HG02642 (cell line): ENCODE measurements at regions not wholly inside any gene's neighbourhood (a gene's known extent, or its start where the extent isn't known, plus 50 kb on each side); places are given as distances from the start of the nearest gene placed in this dataset.

ENCODE experiments used
- ATAC-seq: cut with Tn5 transposase; IDR thresholded peaks from one replicate; pipeline ENCODE4 v1.9.1; 2021; ENCODE audit warnings: mild to moderate bottlenecking; ENCODE audit not compliant: unreplicated experiment, poor library complexity

DNA sequence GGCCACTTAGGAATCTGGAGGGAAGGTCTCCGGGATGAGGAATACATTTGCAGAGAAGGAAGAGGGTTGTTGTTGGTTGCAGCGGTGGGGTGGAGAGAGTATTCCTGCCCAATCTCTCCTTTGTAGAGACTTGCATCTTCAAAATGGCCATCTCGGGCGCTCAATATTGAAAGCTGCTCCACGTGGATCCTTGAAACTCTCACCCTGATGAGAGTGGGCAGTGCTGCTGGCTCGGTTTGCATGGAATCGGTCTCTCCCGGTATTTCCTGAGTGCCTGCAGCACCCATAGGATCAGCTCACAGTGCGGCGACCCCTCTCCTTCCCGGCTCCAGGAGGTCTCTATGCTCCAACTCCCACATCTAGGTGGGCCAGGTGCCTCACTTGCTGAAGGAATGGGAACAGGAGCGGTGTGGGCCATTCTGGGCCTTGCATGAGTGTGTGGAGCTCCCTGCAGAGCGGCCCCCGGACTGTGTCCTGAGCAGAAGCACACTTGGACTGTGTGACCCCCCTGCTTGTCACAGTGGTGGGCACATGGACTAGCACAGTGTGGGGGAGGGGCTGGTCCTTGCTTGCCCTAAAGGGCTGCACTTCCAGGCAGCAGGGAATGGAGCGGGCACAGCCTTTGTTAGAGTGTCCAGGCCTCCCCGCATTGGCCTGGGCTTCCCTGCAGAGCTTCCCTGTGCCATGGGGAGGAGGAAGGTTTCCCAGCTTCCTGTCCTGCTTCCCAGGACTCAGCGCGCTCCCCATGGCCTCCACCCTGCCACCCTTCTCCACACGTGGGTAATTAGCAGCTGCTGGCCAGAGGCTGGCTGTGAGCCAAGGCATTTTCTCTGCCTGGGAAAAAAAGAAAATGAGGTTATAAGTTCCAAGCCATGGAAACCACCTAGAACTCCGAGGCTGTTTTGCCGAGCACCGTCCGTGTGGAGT is 139.3 kb downstream of the IRF8 start:
- ATAC-seq, result no peak

DNA sequence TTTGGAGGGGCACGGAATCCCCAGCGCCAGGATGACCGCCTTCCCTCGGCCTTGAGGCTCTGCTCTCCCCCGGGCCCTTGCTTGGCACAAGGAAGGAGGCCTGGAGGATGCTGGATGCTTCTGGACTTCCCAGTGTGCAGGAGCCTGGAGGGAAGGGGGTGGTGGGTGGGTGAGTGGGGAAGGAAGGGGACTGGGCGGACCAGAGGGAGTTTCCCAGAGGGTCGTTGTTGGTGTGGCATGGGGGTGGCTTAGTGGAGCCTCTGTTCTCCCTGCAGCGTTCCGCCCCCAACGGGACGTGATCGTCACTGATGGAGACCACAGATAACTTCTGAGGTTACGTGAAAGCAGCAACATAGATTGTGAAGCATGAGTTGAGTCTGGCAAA is 140.0 kb downstream of the IRF8 start:
- no peak for ATAC-seq

DNA sequence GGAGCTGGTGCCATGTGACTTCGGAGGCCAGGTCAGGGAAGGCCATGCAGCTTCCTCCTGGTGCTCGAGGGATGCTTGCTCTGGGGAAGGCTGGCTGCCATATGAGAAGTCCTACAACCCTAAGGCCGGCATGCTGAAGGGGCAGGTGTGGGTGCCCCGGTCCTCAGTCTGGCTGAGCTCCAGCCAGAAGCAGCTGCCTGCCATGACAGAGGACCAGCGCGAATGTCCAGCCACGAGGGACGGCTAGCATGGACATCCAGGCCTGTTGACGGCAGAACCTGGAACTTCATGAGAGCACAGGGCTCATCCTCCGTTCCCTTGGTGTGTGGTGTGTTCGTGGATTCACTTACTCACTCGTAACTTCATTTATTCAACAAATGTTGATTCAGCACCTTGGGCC is 140.6 kb downstream of the IRF8 start:
- no peak for ATAC-seq

DNA sequence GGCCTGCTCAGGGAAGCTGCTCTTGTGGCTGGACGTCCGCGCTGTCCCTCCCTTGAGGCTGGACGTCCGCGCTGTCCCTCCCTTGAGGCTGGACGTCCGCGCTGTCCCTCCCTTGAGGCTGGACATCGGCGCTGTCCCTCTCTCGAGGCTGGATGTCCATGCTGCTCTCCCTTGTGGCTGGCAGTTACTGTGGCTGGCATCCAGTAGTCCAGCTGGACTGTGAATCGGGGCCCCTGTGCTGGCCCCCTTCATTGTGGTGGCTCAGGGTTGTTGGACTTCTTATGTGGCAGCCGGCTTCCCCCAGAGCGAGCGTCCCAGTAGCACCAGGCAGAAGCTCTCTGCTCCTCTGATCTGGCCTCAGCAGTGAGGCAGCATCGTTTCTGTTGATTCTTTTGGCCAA is 141.5 kb downstream of the IRF8 start:
- ATAC-seq, result no peak

DNA sequence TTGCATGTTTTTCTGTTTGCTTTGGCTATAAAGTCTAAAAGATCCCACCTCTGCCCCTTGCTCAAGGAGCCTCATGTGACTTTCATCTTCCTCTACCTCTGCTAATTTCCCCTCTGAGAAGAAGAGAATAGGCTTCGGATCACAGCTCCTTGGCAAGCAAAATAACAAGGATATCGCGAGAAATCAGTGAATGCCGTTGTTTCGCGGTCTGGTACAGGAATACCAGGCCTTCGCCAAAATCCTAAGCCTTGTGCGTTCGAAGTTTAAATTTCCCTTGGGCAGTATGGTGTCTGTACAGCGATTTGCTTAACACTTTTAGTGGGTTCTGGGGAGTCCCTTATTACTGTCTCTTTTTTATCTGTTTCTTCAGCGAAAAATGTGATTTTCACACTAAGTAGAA is 142.3 kb downstream of the IRF8 start:
- no peak for ATAC-seq

DNA sequence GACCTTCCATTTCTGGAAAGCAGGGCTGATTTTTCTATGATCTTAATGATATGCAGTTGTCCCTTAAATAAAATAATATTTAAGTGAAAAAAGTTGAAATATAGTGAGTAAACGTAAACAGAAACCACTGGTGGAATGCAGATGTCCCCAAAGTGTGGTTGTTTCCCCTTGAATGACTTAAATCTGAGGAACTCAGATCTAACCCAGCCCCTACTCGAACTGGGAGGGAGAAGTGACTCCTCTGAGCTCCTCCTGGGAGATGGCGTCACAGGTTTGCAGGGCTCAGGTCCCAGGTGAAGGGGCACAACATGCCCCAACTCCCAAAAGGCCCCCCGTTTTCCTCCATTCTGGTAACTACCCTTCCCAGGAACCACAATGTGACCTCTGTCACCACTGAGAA is 142.8 kb downstream of the IRF8 start:
- ATAC-seq, result no peak

DNA sequence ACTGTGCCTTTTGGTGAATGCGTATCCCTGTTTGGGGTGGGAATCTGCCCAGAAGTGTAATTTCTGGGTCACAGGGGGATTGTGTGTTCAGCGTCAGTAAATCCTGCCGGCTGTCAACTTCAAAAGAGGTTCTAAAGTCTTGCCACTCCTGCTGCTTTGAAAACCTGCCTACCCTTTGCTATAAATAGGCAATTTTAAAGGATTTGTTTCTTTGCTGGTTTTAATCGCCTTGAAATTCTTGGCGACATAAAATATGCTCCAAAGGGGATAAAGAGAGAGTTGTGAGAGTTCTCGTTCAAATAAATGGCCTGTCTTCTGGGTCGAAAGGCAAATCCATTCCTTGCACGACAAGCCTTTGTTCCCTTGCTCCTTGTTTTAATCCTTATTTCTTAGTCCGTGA is 143.4 kb downstream of the IRF8 start:
- ATAC-seq, result no peak

DNA sequence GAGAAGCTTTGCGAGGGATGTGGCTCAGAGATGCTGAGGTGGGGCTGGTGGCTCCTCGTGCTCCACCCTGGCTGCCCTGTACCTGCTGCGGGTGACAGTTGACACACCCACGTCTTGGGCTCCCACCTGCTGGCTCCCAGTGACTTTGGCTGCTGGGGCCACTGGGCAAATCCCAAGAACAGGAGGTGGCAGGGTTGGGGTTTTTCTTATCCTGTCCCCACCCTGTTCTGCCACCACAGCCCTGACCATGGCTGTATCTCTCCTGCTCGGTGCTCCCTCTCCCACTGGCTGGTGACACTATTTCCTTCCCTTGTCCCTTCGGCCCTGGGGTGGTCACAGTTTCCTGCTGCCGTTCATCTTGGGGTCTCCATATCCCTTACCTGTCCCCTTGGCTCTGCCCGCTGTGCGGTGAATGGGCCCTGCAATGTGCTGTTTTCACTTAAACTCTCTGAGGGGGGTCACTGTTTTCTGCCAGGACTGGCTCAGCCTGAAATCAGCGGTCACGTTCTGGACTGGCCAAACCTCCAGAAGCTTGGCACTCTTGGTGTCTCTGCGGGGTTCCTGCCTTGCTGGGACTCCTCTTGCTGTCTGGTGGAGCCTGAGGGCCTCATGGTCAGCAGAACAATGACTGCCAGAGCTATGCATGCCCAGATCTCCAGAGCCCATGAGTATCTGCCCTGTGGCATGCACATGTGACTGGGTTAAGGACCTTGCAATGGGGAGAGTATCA is 144.2 kb downstream of the IRF8 start:
- no peak for ATAC-seq

DNA sequence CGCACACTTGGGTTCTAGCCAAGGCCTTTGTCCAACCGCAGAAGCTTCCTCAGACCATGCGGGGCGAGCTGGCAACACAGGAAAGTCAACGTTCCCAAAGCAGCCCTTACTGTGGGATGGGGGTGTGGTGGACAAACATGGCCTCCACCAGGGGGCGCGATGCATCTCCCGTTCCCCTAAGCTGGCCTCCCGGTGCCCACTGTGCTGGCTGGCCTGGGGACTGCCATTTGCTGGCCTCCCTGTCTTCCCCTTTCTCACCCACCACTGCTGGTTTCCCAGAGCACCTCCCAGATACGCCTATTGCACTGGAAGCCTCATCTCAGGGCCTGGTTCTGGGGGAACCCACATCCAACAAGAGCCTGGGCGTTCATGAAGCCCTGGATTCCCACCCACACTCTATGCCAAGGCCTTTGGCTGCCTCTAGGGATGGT is 145.3 kb downstream of the IRF8 start:
- ATAC-seq, result no peak

DNA sequence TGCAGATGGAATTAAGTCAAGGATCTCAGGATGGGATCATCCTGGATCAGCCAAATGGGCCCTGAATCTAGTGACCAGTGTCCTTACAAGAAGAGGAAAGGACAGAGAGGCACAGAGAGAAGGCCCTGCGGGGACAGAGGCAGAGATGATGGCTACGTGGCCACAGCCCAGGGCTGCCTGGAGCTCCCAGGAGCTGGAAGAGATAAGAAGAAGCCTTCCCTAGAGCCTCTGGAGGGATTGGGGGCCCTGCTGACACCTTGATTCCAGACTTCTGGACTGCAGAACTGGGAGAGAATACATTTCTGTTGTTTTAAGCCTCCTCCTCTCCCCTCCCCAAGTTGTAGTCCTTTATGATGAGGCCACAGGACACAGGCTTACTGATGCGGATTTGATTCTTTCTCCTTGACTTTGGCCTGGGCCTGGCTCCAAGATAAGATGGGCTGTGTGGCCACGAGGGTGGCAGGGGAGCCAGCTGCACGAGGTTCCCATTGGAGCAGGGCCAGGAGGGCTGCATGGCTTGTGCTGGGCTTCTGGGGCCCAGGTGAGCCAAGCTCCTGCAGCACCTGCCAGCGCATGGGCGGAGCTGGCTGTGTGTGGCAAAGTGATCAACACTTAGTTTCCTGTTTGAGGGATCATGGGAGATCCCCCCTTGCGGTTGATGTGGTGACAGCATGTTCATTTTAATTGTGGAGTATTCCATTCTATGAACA is 146.1 kb downstream of the IRF8 start:
- no peak for ATAC-seq

DNA sequence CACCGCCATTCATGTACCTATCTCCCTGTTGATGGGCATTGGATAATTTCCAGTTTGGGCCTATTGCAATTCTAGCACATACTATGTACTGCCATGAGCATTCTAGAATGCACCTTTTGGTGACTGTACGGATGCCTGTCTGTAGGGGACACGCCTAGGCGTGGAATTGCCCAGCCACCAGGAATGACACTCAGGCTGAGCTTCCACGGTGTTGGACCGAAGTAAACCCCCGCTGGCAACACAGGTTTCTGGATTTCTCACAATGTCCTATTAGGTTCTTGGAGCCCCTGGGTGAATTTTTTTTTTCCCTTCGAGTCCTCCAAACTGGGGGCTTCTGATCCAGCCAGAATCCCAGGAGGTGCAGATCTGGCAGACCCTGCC is 146.6 kb downstream of the IRF8 start:
- no peak for ATAC-seq

DNA sequence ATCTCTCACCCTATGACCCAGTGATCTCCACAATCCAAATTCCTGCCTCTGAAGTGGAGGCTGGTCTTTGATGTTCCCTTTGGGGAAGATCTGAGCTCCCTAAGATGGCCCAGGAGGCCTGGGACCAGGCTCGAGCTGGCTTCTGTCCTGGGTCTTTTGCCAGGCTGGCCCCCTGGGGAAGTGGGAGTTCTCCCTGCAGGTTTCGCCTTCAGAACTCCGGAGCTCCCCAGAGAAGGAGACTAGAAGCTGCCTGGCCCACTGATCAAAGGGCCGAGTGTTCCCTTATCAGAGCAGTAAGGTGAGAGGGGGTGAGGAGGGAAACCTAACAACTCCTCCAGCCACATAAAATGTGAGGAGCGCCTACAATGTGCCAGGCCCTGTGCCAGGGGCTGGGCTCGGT is 147.1 kb downstream of the IRF8 start:
- no peak for ATAC-seq

DNA sequence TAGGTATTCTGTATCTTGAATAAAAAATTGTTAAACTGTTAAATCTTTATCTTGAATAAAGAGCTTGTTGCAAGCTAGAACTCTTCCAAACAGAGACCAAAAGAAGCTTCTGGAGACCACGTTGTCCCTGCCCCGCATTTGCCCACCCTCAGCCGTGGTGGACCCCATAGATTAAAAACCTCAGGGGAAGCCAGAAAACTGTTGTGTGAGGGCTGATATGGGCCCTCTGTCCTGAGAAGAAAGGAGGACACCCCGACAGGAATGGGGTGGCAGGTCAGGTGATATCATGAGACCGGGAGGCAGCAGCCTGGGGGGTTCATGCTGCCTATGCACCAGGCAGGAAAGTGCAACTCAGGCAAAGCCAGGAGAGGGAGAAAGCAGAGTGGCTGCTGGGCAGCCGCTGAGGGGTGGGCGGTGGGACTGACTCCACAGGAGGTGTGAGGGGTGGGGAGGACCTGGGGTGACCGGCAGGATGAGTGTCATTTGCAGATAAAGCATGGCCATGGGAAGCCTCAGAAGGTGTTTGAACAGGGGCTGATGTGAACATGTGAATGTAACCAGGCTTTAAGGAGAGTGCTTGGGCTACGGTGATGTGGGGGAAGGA is 147.8 kb downstream of the IRF8 start:
- ATAC-seq, result no peak

DNA sequence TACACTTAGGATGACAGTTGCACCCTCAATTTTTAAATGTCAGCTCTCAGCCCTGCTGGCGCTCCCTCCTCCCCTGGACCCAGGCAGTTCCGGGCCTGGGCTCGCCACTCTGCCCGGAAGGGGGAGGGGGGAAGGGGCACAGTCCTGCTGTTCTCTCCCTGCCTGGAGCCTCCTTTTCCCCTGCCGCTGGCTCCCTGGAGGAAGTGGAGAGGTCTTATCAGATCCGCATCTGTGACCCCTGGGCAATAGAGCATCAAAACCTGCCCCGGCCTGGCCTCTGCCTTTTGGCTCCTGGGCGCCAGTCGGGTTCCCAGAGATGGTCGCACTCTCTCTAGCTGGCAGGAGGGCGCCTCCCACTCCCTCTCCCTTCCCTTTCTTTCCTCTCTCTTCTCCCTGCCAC is 149.3 kb downstream of the IRF8 start:
- no peak for ATAC-seq

DNA sequence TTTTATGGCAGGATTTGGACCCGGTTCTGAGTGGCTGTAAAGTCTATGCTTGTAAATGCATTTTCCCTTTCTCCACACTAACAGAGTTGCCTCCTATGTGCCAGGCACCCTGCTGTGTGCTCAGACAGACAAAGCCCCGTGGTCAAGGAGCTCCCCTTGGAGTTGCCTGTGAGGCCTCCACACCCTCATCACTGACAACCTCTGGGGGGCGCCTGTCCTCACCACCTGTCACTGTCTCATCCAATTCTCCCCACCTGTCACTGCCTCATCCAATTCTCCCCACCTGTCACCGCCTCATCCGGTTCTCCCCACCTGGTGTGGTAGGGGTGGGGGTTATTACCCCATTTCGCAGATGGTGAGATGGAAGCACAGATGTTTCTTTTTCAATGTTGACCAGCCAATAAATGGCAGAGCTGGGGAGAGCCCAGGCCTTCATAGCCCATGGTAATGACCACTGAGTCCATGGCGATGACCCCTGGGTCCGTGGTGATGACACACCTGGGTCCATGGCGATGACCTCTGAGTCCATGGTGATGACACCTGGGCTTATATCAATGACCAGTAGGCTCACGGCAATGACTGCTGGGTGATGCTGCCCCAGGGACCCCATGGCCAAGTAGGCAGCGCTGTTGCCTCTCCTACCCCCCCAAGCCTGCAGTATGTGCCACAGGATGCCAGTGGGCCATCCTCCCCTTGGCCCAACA is 150.1 kb downstream of the IRF8 start:
- ATAC-seq, result no peak

DNA sequence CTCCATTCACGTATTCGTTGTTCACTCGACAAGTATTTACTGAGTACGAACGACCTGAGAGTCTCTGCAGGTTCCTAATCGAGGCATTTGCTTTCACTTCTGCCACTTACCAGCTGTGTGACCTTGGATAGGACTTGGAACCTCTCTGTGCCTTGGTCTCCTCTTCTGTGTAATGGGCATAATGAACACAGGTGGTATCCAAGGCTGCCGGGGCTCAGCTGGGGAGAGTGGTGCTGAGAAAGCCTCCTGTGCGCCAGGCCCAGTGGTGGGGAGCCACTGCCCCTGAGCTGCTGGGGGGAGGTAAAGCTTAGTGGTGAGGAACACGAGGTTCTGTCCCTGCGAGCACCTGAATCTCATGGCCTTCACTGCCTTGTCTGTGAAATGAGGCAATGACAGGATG is 150.7 kb downstream of the IRF8 start:
- ATAC-seq, result no peak

DNA sequence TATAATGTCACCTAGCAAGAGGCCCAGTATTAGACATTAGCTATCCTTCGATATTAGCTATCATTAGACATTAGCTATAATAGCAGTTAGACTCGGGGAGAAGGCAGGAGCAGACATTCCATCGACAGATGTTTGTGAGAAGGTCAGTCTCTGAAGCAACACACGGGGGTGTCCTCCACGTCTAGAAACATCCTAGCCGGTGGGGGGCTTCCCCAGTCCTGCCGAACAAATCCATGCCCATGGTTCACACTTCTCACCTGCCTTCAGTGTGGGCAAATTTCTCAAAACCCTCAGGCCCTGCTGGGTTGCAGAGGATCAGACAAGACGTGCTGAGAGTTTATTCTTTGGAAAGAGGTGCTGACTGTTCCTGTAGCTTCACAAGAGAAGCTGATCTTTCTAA is 151.1 kb downstream of the IRF8 start:
- ATAC-seq, result no peak

DNA sequence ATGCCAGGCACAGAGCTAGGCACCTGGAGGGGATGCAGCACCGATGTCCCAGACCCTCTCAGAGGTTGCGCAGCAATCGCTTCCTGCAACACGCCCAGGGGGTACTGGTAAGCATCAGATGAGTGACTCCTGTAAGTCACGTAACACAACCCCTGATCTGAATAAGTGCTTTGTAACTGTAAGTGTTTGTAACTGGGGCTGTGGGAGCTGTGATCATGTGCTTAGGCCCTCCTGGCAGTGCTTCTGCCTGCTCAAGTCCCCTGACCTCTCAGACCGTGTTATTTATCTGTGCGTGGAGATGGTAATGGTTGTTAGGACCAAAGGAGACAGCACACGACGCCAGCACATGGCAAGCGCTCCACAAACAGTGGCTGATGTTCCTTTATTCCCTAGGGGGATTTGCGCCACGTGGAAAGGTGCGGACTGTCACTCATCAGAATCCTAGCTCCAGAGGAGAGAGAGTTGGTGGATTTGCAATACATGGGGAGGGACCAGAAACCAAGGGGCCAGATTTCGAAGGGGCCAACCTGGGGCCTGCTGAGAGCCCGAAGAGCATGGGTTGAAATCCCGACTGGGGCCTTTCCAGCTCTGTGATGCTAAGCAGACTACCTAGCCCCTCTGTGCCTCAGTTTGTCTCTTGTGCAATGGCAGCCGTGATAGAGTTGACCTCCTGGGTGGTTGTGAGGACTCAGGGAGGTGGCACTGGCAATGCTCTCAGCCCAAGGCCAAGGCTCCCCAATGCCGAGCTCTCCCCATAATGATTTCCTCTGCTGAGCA is 151.8 kb downstream of the IRF8 start:
- ATAC-seq, result no peak

DNA sequence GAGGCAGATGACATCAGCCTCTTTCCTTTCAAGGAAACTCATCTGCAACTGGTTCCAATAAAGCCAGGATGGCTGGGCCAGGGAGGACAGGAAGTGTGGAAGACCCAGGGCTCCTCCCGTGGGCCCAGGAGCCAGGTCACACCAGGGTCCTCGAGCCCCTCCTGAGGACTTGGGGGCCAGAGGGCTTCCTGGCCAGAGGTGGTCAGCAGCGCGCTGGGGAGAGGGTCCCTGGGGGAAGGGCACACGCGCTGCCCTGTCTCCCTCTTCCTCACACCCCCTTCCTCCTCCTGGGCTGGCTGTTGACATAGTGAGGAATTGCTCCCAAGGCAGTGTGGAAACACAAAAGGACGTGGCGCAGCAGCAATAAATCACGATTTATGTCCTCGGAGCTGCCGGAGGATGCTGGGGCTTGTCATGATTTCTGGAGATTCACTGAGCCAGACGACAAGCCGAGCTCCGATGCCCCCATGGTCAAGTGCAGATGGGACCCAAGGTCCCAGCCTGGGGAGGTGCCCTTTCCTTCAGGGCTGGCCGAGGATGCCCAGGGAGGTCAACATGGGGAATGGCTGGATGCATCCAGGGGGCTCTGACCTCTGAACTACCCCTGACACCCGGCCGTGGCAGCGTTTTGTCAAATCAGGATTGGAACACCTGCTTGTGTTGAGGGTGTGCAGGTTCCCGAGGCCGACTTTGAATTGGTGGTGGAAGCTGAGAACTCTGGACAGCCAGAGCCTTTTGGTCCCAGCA is 152.6 kb downstream of the IRF8 start:
- no peak for ATAC-seq
